H9 (cell line): ENCODE measurements at regions not wholly inside any gene's neighbourhood (a gene's known extent, or its start where the extent isn't known, plus 50 kb on each side); places are given as distances from the start of the nearest gene placed in this dataset.

ENCODE experiments used
- DNase-seq: peaks from one replicate; pipeline ENCODE4 v3.0.0-alpha.2; 2017
- H2AFZ ChIP-seq: one replicate; pipeline ENCODE4 v1.6.1; 2013; ENCODE audit warnings: mild to moderate bottlenecking, low read length, control low read depth, moderate library complexity
- H2AK5ac ChIP-seq: 2 replicates; pipeline ENCODE4 v1.6.1; 2013; ENCODE audit warnings: low read length, control low read depth, mixed read lengths; ENCODE audit not compliant: insufficient read length
- H2BK120ac ChIP-seq: one replicate; pipeline ENCODE4 v1.6.1; 2013; ENCODE audit warnings: low read depth, mild to moderate bottlenecking, low read length, control low read depth, inconsistent platforms; ENCODE audit not compliant: poor library complexity, severe bottlenecking
- H2BK12ac ChIP-seq: 2 replicates; pipeline ENCODE4 v1.6.1; 2013; ENCODE audit warnings: low read length, control low read depth, mixed read lengths, low read depth; ENCODE audit not compliant: insufficient read length
- H2BK15ac ChIP-seq: 2 replicates; pipeline ENCODE4 v1.6.1; 2013; ENCODE audit warnings: low read depth, low read length, control low read depth
- H2BK20ac ChIP-seq: one replicate; pipeline ENCODE4 v1.6.1; 2013; ENCODE audit warnings: low read depth, mild to moderate bottlenecking, low read length, control low read depth, inconsistent platforms; ENCODE audit not compliant: poor library complexity, severe bottlenecking
- H2BK5ac ChIP-seq: 2 replicates; pipeline ENCODE4 v1.6.1; 2013; ENCODE audit warnings: low read length, control low read depth, mixed read lengths; ENCODE audit not compliant: insufficient read length
- H3K14ac ChIP-seq: 2 replicates; pipeline ENCODE4 v1.6.1; 2013; ENCODE audit warnings: low read length, control low read depth; ENCODE audit not compliant: insufficient read depth
- H3K18ac ChIP-seq: 2 replicates; pipeline ENCODE4 v1.6.1; 2013; ENCODE audit warnings: low read depth, mild to moderate bottlenecking, mixed read lengths, low read length, control low read depth; ENCODE audit not compliant: insufficient read length
- H3K23ac ChIP-seq: 2 replicates; pipeline ENCODE4 v1.6.1; 2013; ENCODE audit warnings: low read length, control low read depth, mixed read lengths, low read depth; ENCODE audit not compliant: insufficient read length
- H3K23me2 ChIP-seq: 2 replicates; pipeline ENCODE4 v1.6.1; 2013; ENCODE audit warnings: low read depth, mild to moderate bottlenecking, mixed read lengths, low read length, control low read depth; ENCODE audit not compliant: insufficient read length, poor library complexity, severe bottlenecking
- H3K27ac ChIP-seq: 2 replicates; pipeline ENCODE4 v1.5.1; 2013; ENCODE audit warnings: low read length, control low read depth, mixed read lengths, low read depth; ENCODE audit not compliant: insufficient read length
- H3K27me3 ChIP-seq: 2 replicates; pipeline ENCODE4 v1.6.1; 2013; ENCODE audit warnings: low read length, control low read depth, inconsistent platforms; ENCODE audit not compliant: insufficient read depth
- H3K4ac ChIP-seq: 2 replicates; pipeline ENCODE4 v1.6.1; 2013; ENCODE audit warnings: low read depth, mild to moderate bottlenecking, control low read depth, inconsistent platforms, low read length, moderate library complexity
- H3K4me1 ChIP-seq: 2 replicates; pipeline ENCODE4 v1.6.1; 2013; ENCODE audit warnings: low read length, control low read depth, inconsistent platforms; ENCODE audit not compliant: insufficient read depth
- H3K4me2 ChIP-seq: 2 replicates; pipeline ENCODE4 v1.6.1; 2013; ENCODE audit warnings: low read length, control low read depth, mixed read lengths; ENCODE audit not compliant: insufficient read length, insufficient read depth
- H3K56ac ChIP-seq: 2 replicates; pipeline ENCODE4 v1.6.1; 2013; ENCODE audit warnings: low read depth, mild to moderate bottlenecking, mixed read lengths, low read length, control low read depth; ENCODE audit not compliant: insufficient read length
- H3K79me1 ChIP-seq: 2 replicates; pipeline ENCODE4 v1.6.1; 2013; ENCODE audit warnings: low read depth, mild to moderate bottlenecking, moderate library complexity, low read length, control low read depth, inconsistent platforms; ENCODE audit not compliant: insufficient read depth, poor library complexity, severe bottlenecking
- H3K79me2 ChIP-seq: 2 replicates; pipeline ENCODE4 v1.6.1; 2013; ENCODE audit warnings: low read length, control low read depth, inconsistent platforms; ENCODE audit not compliant: insufficient read depth
- H3K9ac ChIP-seq: 2 replicates; pipeline ENCODE4 v1.6.1; 2013; ENCODE audit warnings: low read length, control low read depth, mixed read lengths; ENCODE audit not compliant: insufficient read length; ENCODE audit errors: extremely low read depth
- H3K9me3 ChIP-seq: one replicate; pipeline ENCODE4 v1.6.1; 2013; ENCODE audit warnings: low read depth, low read length, inconsistent platforms; ENCODE audit not compliant: control insufficient read depth
- H3T11ph ChIP-seq: one replicate; pipeline ENCODE4 v1.6.1; 2013; ENCODE audit warnings: mild to moderate bottlenecking, low read length, control low read depth, inconsistent platforms
- H4K20me1 ChIP-seq: one replicate; pipeline ENCODE4 v1.6.1; 2013; ENCODE audit not compliant: control insufficient read depth, insufficient read length, insufficient read depth
- H4K5ac ChIP-seq: 2 replicates; pipeline ENCODE4 v1.6.1; 2013; ENCODE audit warnings: low read depth, mild to moderate bottlenecking, mixed read lengths, low read length, control low read depth; ENCODE audit not compliant: insufficient read length
- H4K8ac ChIP-seq: replicated peaks from 2 replicates; pipeline ENCODE4 v1.6.1; 2013; ENCODE audit warnings: low read length, control low read depth, mixed read lengths, low read depth; ENCODE audit not compliant: insufficient read length
- H4K91ac ChIP-seq: 2 replicates; pipeline ENCODE4 v1.6.1; 2013; ENCODE audit warnings: low read depth, mild to moderate bottlenecking, moderate library complexity, mixed read lengths, low read length, control low read depth; ENCODE audit not compliant: insufficient read length
- H3K27ac Mint-ChIP-seq, 3 experiments: 2 replicates in 2 of 3; 3 replicates in 1 of 3; pipeline ENCODE4 v1.8.0; 2020 to 2021; ENCODE audit warnings: mixed read lengths in 3 of 3, mild to moderate bottlenecking in 1 of 3, moderate library complexity in 1 of 3
- H3K27me3 Mint-ChIP-seq: 2 replicates; pipeline ENCODE4 v1.8.0; 2021; ENCODE audit warnings: low read depth, mild to moderate bottlenecking, moderate library complexity, mixed read lengths
- H3K36me3 Mint-ChIP-seq, 3 experiments: 2 replicates in 2 of 3; 3 replicates in 1 of 3; pipeline ENCODE4 v1.8.0; 2020 to 2021; ENCODE audit warnings: low read depth in 3 of 3, mixed read lengths in 3 of 3; ENCODE audit not compliant: insufficient read depth in 1 of 3
- H3K4me1 Mint-ChIP-seq, 2 experiments: 2 replicates each; pipeline ENCODE4 v1.8.0; 2020; ENCODE audit warnings: mixed read lengths in 2 of 2
- H3K4me3 Mint-ChIP-seq, 2 experiments: 2 replicates in 1 of 2; 3 replicates in 1 of 2; pipeline ENCODE4 v1.8.0; 2020 to 2021; ENCODE audit warnings: mild to moderate bottlenecking in 2 of 2, mixed read lengths in 2 of 2, moderate library complexity in 1 of 2
- H3K9me3 Mint-ChIP-seq, 2 experiments: 2 replicates in 1 of 2; 3 replicates in 1 of 2; pipeline ENCODE4 v1.8.0; 2020; ENCODE audit warnings: mild to moderate bottlenecking in 2 of 2, mixed read lengths in 2 of 2, moderate library complexity in 1 of 2
- CTCF ChIP-seq: fragments of 200-600 bp; sonication (generic); conservative IDR thresholded peaks from 3 replicates; pipeline ENCODE4 v1.8.0; 2021; ENCODE audit warnings: antibody characterized with exemption, mild to moderate bottlenecking
- WGBS: extraction: QIAGEN DNeasy Blood & Tissue Kit; methylation state at CpG from one replicate; pipeline ENCODE4 v1.1.7; 2013; ENCODE audit warnings: missing lambda C conversion rate, low lambda C conversion rate, mixed read lengths; ENCODE audit not compliant: insufficient read length; ENCODE audit errors: extremely low coverage; 5-methylcytosine and 5-hydroxymethylcytosine counted together

DNA sequence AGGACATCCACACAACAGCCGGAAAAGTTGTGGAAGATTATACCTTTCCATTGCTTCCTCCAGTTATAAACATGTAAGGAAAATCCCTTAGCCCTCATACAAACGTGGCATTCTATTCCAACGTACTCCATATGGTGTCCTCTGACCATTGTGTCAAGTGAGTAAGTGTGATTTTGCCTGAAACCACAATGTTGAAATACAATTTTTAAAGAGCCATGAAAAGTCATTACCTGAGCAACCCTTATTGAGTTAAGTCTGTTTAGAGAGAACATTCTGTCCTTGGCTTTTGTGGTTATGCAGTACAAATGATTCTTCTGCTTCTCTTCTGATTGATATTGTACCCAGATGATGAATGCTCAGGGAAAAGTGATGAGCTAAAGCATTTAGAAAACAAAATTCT is 530.1 kb downstream of the HAO1 start:
- no peaks in the 10 kb centered on the region for H3K4me1 ChIP-seq
- no peak overlapping the region for H2BK120ac ChIP-seq
- no peaks in the 10 kb centered on the region for H3K27me3 ChIP-seq
- H2BK20ac ChIP-seq = no peak overlapping the region
- H3K9me3 Mint-ChIP-seq = no peaks in the 10 kb centered on the region
- peaks cover 5 to 6% of the 10 kb centered on the region in 2 experiments for H3K4me1 Mint-ChIP-seq
- H3T11ph ChIP-seq = no peak overlapping the region
- no peak overlapping the region for H3K27ac ChIP-seq
- H3K9ac ChIP-seq = no peak overlapping the region
- no peak overlapping the region for H2BK5ac ChIP-seq
- H3K18ac ChIP-seq = no peak overlapping the region
- no peaks in the 10 kb centered on the region for H3K23me2 ChIP-seq
- H3K79me2 ChIP-seq = no peaks in the 10 kb centered on the region
- no peak overlapping the region for H4K5ac ChIP-seq
- H3K14ac ChIP-seq = no peak overlapping the region
- no peaks in the 10 kb centered on the region for H3K36me3 Mint-ChIP-seq
- H3K4ac ChIP-seq = no peak overlapping the region
- no peak for TF ChIP-seq CTCF
- H3K4me3 Mint-ChIP-seq = no peak overlapping the region
- H3K27ac Mint-ChIP-seq = no peak overlapping the region
- no peak overlapping the region for H4K91ac ChIP-seq
- no peak overlapping the region for H2AK5ac ChIP-seq
- H3K79me1 ChIP-seq = no peaks in the 10 kb centered on the region
- DNase-seq = no peak
- no peak overlapping the region for H3K56ac ChIP-seq
- H3K9me3 ChIP-seq = no peaks in the 10 kb centered on the region
- WGBS = no CpG with 5 or more reads among the region's 3 CpGs
- H4K8ac ChIP-seq = no peak overlapping the region
- H2BK12ac ChIP-seq = no peak overlapping the region
- no peak overlapping the region for H2AFZ ChIP-seq
- no peak overlapping the region for H3K4me2 ChIP-seq
- H4K20me1 ChIP-seq = no peaks in the 10 kb centered on the region
- H3K27me3 Mint-ChIP-seq = no peaks in the 10 kb centered on the region
- no peak overlapping the region for H3K23ac ChIP-seq
- H2BK15ac ChIP-seq = no peak overlapping the region
